PC-9 (cell line): ENCODE measurements at regions not wholly inside any gene's neighbourhood (a gene's known extent, or its start where the extent isn't known, plus 50 kb on each side); places are given as distances from the start of the nearest gene placed in this dataset.
A peak's percentile ranks its signal among the peaks of the same experiment; 100 is the strongest.

ENCODE experiments used
- CTCF ChIP-seq: fragments of 200-600 bp; sonication (generic); conservative IDR thresholded peaks from 2 replicates; pipeline ENCODE4 v1.6.1; 2017; ENCODE audit warnings: mixed run types, antibody characterized with exemption, mild to moderate bottlenecking, moderate library complexity
- EZH2 ChIP-seq: fragments of 200-600 bp; sonication (generic); IDR thresholded peaks from 2 replicates; pipeline ENCODE4 v1.8.0; 2017; ENCODE audit warnings: antibody characterized with exemption, low read depth

DNA sequence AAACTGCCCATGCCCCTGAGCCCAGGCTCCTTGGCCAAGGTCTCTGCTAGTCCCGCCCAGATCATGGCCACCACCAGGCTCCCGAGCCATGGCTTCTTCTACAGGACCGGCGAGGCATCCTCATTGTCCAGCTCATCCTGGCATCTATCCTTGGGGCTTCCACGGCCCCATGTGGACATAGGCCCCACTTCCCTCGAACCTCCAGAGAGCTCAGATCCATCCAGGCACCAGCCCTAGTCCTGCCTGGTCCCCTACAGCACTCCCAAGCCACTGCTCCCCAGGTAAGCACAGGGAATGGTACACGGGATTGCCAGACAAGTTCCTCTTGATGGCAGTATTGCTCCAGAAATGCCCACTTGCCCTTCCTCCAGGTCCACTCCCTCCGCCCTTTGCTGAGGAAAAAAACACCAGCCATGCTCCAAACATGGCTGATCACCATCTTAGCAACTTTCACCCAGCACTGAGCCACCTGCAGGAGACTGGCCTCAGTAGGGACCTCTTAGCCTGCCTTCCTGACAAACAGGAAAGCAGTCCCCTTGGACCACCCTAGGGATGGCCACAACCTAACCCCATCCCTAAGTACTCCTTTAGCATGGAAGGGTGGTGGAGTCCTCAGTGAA is 272.1 kb upstream of the AGTR2 start:
- TF ChIP-seq EZH2, result no peak
- peak; percentile 68 for TF ChIP-seq CTCF
